HG03521 (cell line): ENCODE measurements at regions not wholly inside any gene's neighbourhood (a gene's known extent, or its start where the extent isn't known, plus 50 kb on each side); places are given as distances from the start of the nearest gene placed in this dataset.
"Not testable (repeated sequence)": the region's sequence is repeated elsewhere in the genome, so short reads cannot be mapped to it uniquely, and the experiment has no call there.

Experiments
- ATAC-seq: cut with Tn5 transposase; IDR thresholded peaks from one replicate; pipeline ENCODE4 v1.9.1; 2021; ENCODE audit warnings: mild to moderate bottlenecking, moderate library complexity; ENCODE audit not compliant: unreplicated experiment

DNA sequence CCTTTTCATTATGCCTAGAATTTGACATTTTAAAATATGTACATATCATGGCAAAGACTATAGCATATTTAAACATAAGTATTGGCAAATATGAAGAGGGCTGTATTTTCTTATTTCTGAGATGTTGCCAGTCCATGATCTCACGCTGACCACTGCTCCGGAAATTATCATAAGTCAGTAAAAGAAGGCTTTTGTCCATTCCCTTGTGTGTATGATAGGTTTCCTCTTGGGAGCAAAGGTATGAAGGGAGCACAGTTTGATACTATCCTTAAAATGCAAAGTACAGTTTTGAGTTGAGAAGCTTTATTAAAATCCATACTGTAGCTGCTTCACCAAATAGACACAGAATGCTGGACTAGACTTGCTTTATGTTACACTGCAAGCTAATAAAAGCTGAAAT, 52.6 kb upstream of the AGA start:
- ATAC-seq, result no peak

- ATAC-seq, result not testable (repeated sequence)
Observed at GRCh38 chr4:177495626-177496025, 53.4 kb upstream of the AGA start.

DNA sequence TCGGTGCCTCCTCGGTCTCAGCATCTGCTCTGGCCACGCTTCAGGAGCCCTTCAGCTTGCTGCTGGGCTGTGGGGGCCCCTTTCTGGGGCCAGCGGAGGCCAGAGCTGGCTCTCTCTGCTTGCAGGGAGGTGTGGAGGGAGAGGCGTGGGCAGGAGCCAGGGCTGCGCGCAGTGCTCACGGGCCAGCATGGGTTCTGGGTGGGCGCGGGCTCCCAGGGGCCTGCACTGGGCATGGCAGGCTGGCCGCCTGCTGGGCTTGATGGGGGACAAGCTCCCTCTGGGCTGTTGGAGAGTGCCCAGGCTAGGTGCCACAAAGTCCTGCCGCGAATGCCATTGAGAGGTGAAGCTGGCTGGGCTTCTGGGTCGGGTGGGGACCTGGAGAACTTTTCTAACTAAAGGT, 57.3 kb upstream of the AGA start:
- no peak for ATAC-seq

GRCh38 chr4:177505171-177505615, 63.0 kb upstream of the AGA start:
- no peak for ATAC-seq

GRCh38 chr4:177508662-177509061, 66.4 kb upstream of the AGA start:
- ATAC-seq, result no peak

DNA sequence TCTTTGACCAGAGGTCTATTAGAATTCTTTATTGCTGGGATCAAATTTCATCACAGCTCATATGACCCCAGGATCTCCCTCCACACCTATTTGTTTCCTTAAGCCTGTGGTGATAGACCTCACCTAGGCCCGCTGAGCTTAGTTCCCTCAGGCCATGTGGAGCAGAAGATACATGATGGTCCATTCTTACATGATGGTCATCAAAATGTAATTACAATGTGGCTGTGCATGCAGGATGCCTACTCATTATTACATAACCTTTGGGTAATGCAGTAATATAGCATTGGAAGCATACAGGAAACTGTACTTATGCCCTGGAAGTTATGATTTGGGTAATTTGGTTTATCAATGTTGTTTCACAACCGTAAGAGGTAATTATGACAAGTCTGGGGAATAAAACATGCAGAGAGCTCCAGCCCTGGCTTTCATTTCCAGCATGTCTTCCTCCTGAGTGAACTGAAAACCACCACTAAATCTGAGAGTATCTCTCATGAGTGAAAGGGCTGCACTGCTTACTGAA, 67.0 kb upstream of the AGA start:
- no peak for ATAC-seq

DNA sequence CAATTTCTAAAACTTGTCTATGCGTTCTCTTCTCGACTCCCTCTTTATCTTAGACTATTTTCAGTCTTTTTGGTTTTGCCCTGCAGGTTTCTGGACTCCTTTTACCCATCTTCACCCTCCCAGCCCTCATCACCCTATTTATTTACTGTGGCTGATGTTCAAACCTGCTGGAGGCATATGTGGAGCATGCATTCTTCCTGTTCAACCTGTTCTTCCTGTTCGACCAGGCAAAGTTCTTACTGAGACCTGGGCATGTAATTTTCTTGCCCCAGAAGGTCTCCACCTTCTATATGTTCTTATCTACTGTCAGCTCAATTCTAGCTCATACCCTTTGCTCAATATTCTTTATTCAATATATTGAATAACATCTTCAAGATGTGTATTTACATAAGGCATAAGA, 69.4 kb upstream of the AGA start:
- no peak for ATAC-seq

DNA sequence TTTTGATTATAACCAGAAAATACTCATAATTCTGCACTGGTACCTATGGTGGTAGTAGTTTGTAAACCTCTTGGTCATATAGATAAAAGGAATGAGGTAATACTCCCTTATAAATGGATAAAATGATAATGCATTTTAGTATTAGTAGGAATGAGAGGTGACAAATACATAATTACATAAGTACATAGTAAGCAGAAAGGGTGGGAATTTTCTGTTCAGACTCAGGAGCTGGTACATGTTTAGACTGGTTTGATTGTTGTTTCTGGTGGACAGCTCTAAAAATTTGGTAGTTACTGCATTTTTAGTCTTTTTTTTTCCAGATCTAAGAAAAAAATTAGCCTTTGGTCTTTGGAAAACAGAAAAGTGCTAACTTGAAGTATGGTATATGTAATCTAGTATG, 70.4 kb upstream of the AGA start:
- no peak for ATAC-seq

GRCh38 chr4:177517862-177518261, 75.6 kb upstream of the AGA start:
- ATAC-seq, result no peak

GRCh38 chr4:177519481-177520260, 77.4 kb upstream of the AGA start:
- ATAC-seq, result no peak

GRCh38 chr4:177528620-177529019, 86.4 kb upstream of the AGA start:
- ATAC-seq, result no peak

DNA sequence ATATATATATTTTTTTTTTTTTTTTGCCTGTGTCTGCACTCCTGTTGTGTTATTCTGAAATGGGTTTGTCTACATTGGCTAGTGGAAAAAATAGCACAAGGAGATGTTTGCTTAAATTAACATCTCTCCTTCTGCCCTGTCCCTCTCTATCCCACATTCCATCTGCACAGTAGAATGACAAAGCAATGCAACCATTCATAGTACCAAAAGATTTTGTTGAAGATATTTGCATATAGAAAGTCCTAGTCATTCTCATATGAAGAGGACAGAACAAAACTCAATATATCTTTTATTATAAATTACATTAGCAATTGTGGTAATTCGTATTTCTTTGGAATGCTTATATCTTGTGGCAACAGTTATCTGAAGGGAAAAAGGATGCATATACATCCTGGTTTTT, 88.3 kb upstream of the AGA start:
- no peak for ATAC-seq

DNA sequence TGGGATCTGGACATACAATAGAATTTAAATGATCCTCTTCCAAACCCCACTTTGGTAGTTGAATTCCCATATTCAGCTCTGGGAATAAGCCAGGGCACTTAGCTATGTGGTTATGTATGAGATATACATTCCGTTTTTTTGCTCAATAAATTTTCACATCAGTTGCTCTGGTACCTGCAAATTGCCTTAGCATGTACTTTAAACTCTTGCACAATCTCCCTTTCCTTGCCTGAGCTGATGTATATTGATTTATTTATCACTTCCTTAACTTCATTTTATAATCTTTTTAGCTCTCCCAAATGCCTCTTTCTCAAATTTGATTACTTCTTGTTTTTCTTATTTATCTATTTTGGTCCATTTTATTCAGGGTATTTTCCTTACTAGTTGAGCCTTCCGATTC, 90.1 kb upstream of the AGA start:
- ATAC-seq, result no peak

DNA sequence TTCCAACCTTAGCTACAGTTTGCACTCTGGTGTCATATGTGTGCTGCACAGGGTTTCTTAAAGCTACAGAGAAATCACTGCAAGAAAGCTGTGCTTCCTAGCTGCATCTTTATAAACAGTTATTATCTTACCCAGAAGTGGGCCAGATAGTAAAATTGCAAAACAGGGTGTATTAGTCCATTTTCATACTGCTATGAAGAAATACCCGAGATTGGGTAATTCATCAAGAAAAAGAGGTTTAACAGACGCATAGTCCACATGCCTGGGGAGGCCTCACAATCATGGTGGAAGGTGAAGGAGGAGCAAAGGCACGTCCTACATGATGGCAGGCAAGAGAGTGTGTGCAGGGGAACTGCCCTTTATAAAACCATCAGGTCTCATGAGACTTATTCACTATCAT, 92.6 kb upstream of the AGA start:
- ATAC-seq, result not testable (repeated sequence)

GRCh38 chr4:177546745-177547144, 104.5 kb upstream of the AGA start:
- ATAC-seq, result no peak

DNA sequence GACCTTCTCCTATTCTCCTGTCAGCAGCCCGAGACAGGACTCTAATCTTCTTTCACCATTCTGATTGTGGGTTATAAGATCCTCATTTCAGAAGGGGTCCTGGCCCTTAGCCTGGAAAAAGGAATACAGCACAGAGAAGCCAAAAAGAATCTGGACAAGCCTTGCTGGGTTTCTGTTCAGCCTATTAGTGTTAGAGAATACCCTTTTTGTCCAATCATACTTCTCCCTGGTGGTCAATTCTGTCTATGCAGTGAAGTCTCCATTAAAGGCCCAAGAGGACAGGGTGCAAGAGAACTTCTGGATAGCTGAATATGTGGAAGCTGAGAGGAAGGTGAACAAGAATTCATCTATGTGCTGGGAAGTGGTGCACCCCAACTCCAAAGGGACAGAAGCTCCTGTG, 105.7 kb upstream of the AGA start:
- ATAC-seq, result no peak

DNA sequence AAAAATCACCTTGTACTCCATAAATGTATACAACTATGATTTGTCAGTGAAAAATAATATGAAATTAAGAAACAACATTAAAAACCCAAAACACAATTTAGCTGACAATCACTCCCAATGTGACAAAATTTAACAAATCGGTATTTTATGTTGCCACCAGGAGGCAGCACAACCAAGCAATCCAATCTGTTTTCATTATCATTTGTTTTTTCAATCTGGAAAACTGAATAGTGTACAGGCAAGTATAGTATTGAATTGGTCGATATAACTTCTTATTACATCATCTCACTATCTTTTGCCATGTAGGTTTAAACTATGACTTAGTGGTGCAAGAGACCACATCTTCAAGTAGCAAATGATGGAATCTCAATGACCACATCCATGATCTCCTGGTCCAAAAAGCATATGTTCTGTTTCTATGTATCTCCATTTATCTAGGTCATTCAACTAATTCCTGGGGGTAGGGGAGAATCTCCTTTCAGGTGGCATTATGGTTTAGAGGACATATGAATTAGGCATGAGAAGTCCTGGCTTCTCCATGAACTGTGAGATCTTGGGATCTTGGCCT, 112.9 kb upstream of the AGA start:
- ATAC-seq, result no peak

- no peak for ATAC-seq
Observed at GRCh38 chr4:177557416-177557815, 115.2 kb upstream of the AGA start.

DNA sequence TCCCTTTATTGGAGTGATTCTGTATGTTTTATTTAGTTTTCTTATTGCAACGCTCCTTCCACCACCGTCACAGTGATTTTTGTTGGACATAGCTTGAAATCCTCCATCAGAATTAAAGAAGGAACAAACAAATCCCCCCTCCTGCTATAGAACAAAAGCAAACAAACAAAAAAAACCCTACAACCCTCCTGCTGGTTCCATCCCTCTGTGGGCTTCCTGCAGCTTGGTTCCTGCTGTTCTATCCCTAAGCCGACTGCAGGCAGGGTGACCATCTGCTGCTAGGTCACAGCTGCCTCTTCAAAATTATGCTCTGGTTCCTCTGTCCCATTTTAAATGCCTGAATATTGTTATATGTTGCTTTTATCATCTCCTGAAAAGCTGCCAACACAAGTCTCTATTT, 116.8 kb upstream of the AGA start:
- ATAC-seq, result no peak

DNA sequence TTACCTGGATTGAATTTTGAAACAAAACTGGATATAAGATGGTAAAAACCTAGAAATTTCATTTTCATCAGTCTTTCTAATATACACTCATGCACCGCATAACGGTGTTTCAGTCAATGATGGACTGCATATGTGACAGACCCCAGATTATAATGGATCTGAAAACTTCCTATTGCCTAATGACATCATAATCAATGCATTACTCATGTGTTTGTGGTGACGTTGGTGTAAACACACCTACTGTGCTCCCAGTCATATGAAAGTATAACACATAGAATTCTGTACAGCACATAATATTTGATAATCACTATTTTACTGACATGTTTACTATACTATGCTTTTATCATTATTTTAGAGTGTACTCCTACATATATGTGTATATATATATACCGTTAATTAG, 119.9 kb upstream of the AGA start:
- ATAC-seq, result no peak

DNA sequence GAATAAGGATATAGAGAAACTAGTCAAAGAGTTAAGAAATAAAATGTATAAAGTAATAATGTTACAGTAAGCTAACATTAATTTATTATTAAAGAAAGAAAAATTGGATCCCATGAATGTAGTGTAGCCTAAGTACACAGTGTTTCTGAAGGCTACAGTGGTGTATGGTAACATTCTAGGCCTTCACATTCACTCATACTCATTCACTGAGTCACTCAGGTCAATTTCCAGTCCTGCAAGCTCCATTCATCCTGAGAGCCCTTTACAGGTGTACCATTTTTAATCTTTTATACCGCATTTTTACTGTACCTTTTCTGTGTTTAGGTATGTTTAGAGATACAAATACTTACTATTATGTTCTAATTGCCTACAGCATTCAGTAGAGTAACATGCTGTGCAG, 120.6 kb upstream of the AGA start:
- no peak for ATAC-seq

DNA sequence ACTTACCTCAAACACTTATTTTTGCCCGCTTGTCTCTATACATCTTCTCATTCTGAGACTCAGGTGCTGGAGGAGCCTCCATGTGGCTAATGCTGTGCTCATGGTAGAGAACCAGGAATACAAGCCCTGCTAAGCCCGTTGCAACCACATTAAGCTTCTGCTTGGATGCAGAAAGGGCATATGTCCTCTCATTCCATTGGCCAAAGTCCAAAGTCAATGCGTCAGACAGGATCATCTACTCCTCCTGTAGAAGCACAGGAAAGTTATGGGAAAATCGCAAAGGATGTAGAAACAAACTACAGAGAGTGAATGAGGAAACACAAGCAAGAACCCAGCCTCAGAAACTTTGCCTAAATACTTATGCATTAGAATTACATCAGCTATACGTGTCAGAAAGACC, 124.5 kb upstream of the AGA start:
- no peak for ATAC-seq

DNA sequence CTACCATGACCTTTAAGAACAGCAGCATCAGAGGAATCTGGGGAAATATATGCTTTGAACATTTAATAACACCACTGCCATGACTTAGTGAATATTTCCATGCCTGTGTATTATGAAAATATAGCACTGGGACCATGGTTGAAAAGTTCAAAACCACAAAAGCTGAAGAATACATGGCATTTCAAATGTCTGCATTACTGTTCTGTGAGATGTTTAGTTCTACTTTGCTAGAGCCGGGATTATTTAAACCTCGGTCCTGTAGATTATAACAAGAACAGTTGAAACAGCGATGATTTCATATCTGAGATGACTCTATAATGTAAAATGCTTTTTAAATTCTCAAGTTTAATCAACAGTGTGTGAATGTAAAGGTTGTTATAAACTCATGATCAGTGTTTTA, 126.7 kb upstream of the AGA start:
- no peak for ATAC-seq
